Neuronal stem cell (in vitro differentiated cells): ENCODE measurements at regions not wholly inside any gene's neighbourhood (a gene's known extent, or its start where the extent isn't known, plus 50 kb on each side); places are given as distances from the start of the nearest gene placed in this dataset.

Experiments
- DNase-seq: peaks from one replicate; pipeline ENCODE4 v3.0.0-alpha.2; 2013; ENCODE audit warnings: low spot score
- H2AFZ ChIP-seq: one replicate; pipeline ENCODE4 v1.6.1; 2013; ENCODE audit warnings: mild to moderate bottlenecking, low read length, inconsistent platforms
- H2AK5ac ChIP-seq: 2 replicates; pipeline ENCODE4 v1.6.1; 2013; ENCODE audit warnings: low read depth, mild to moderate bottlenecking, inconsistent platforms, low read length, moderate library complexity, mixed read lengths
- H2BK120ac ChIP-seq: 2 replicates; pipeline ENCODE4 v1.6.1; 2013; ENCODE audit warnings: low read depth, mild to moderate bottlenecking, inconsistent platforms, low read length, moderate library complexity, mixed read lengths
- H2BK12ac ChIP-seq: one replicate; pipeline ENCODE4 v1.6.1; 2013; ENCODE audit warnings: low read length, inconsistent platforms
- H2BK15ac ChIP-seq: 2 replicates; pipeline ENCODE4 v1.6.1; 2013; ENCODE audit warnings: mild to moderate bottlenecking, low read length, inconsistent platforms, mixed read lengths
- H2BK5ac ChIP-seq: one replicate; pipeline ENCODE4 v1.6.1; 2013; ENCODE audit warnings: inconsistent platforms, mild to moderate bottlenecking, low read length, moderate library complexity
- H3K14ac ChIP-seq: one replicate; pipeline ENCODE4 v1.6.1; 2013; ENCODE audit warnings: low read length, inconsistent platforms
- H3K18ac ChIP-seq: 2 replicates; pipeline ENCODE4 v1.6.1; 2013; ENCODE audit warnings: low read length, inconsistent platforms
- H3K23ac ChIP-seq: 2 replicates; pipeline ENCODE4 v1.6.1; 2013; ENCODE audit warnings: low read depth, mild to moderate bottlenecking, mixed read lengths, low read length, inconsistent platforms; ENCODE audit not compliant: poor library complexity
- H3K27ac ChIP-seq: replicated peaks from 3 replicates; pipeline ENCODE4 v1.5.1; 2013; ENCODE audit warnings: low read length, inconsistent platforms
- H3K27me3 ChIP-seq, 3 experiments: 2 replicates each; pipeline ENCODE4 v1.6.1; 2013; ENCODE audit warnings: low read length in 3 of 3, mild to moderate bottlenecking in 2 of 3, inconsistent platforms in 1 of 3, low read depth in 1 of 3, mixed read lengths in 1 of 3, moderate library complexity in 1 of 3; ENCODE audit not compliant: control insufficient read depth in 3 of 3, insufficient read depth in 3 of 3
- H3K36me3 ChIP-seq, 2 donors: replicated peaks in 1 of 2; 2 replicates each; pipeline ENCODE4 v1.6.1; 2013; ENCODE audit warnings: low read length in 2 of 2; ENCODE audit not compliant: control insufficient read depth in 2 of 2, insufficient read depth in 2 of 2
- H3K4ac ChIP-seq: 2 replicates; pipeline ENCODE4 v1.6.1; 2013; ENCODE audit warnings: inconsistent platforms, mild to moderate bottlenecking, low read length, moderate library complexity
- H3K4me1 ChIP-seq, 2 donors: 1 replicate in 1 of 2; 2 replicates in 1 of 2; pipeline ENCODE4 v1.6.1; 2013; ENCODE audit warnings: low read length in 2 of 2, low read depth in 1 of 2; ENCODE audit not compliant: control insufficient read depth in 2 of 2, insufficient read depth in 1 of 2
- H3K4me2 ChIP-seq: one replicate; pipeline ENCODE4 v1.6.1; 2013; ENCODE audit warnings: mild to moderate bottlenecking, low read length, inconsistent platforms; ENCODE audit not compliant: insufficient read depth, poor library complexity, severe bottlenecking
- H3K4me3 ChIP-seq, 2 donors: 2 replicates each; pipeline ENCODE4 v1.5.1; 2013; ENCODE audit warnings: low read length in 2 of 2, mild to moderate bottlenecking in 2 of 2, inconsistent platforms in 1 of 2, moderate library complexity in 1 of 2
- H3K79me1 ChIP-seq: one replicate; pipeline ENCODE4 v1.6.1; 2013; ENCODE audit warnings: low read depth, mild to moderate bottlenecking, inconsistent platforms, low read length, moderate library complexity
- H3K9ac ChIP-seq: one replicate; pipeline ENCODE4 v1.6.1; 2013; ENCODE audit warnings: mild to moderate bottlenecking, low read depth, low read length, inconsistent platforms; ENCODE audit not compliant: poor library complexity
- H3K9me3 ChIP-seq, 2 donors: replicated peaks in 1 of 2; 2 replicates each; pipeline versions ENCODE3 to v1.6.1; 2013; ENCODE audit warnings: low read length in 2 of 2, mild to moderate bottlenecking in 2 of 2, inconsistent platforms in 1 of 2, low read depth in 1 of 2, mixed read lengths in 1 of 2, moderate library complexity in 1 of 2; ENCODE audit not compliant: control insufficient read depth in 2 of 2, insufficient read depth in 1 of 2
- H4K8ac ChIP-seq: one replicate; pipeline ENCODE4 v1.6.1; 2013; ENCODE audit warnings: low read depth, mild to moderate bottlenecking, inconsistent platforms, low read length, moderate library complexity
- H4K91ac ChIP-seq: one replicate; pipeline ENCODE4 v1.6.1; 2013; ENCODE audit warnings: low read length, low read depth, mild to moderate bottlenecking, inconsistent platforms; ENCODE audit not compliant: poor library complexity
- WGBS, 2 donors: extraction: QIAGEN DNeasy Blood & Tissue Kit; methylation state at CpG; one replicate each; pipeline ENCODE4 v1.1.7; 2013; ENCODE audit warnings: missing lambda C conversion rate in 2 of 2, mixed read lengths in 1 of 2; ENCODE audit not compliant: insufficient read length in 2 of 2, insufficient replicate concordance in 1 of 2; ENCODE audit errors: extremely low coverage in 2 of 2; 5-methylcytosine and 5-hydroxymethylcytosine counted together

- Histone ChIP-seq H3K23ac (no peak overlapping the region), H4K8ac (no peak overlapping the region), H2AK5ac (no peak overlapping the region), H3K14ac (no peak overlapping the region), H3K4me3 (no peak overlapping the region), H3K27me3 (no peaks in the 10 kb centered on the region), H2AFZ (no peak overlapping the region), H3K18ac (no peak overlapping the region), H2BK12ac (no peak overlapping the region), H3K9me3 (peaks cover 0 to 2% of the 10 kb centered on the region in 2 donors), H4K91ac (no peak overlapping the region), H3K4me1 (peaks cover 0 to 1% of the 10 kb centered on the region in 2 donors), H3K79me1 (no peaks in the 10 kb centered on the region), H3K4me2 (no peak overlapping the region), H2BK15ac (no peak overlapping the region), H3K27ac (no peak overlapping the region), H3K4ac (no peak overlapping the region), H3K36me3 (no peaks in the 10 kb centered on the region), H2BK120ac (no peak overlapping the region), H3K9ac (no peak overlapping the region), H2BK5ac (no peak overlapping the region)
- no peak for DNase-seq
- no CpG with 5 or more reads among the region's 1 CpG for WGBS, 2 donors
Measured at GRCh38 chr3:34198309-34198708, 399.9 kb downstream of the PDCD6IP start.

- Histone ChIP-seq H3K14ac (no peak overlapping the region), H3K9me3 (peaks cover 0 to 2% of the 10 kb centered on the region in 2 donors), H2BK12ac (no peak overlapping the region), H3K27ac (no peak overlapping the region), H3K23ac (no peak overlapping the region), H2AK5ac (no peak overlapping the region), H3K4me1 (peaks cover 0 to 1% of the 10 kb centered on the region in 2 donors), H3K36me3 (no peaks in the 10 kb centered on the region), H3K9ac (no peak overlapping the region), H2BK120ac (no peak overlapping the region), H3K79me1 (no peaks in the 10 kb centered on the region), H4K8ac (no peak overlapping the region), H3K4me3 (no peak overlapping the region), H3K4me2 (no peak overlapping the region), H2AFZ (no peak overlapping the region), H2BK5ac (no peak overlapping the region), H2BK15ac (no peak overlapping the region), H3K4ac (no peak overlapping the region), H3K27me3 (no peaks in the 10 kb centered on the region), H4K91ac (no peak overlapping the region), H3K18ac (no peak overlapping the region)
- WGBS, 2 donors = no CpG with 5 or more reads among the region's 1 CpG
- no peak for DNase-seq
Measured at GRCh38 chr3:34200576-34200975, 402.1 kb downstream of the PDCD6IP start.

- peaks cover 0 to 1% of the 10 kb centered on the region in 2 donors for H3K4me1 ChIP-seq
- no peak overlapping the region for H4K8ac ChIP-seq
- no peak overlapping the region for H3K14ac ChIP-seq
- H2AFZ ChIP-seq = no peak overlapping the region
- H3K18ac ChIP-seq = no peak overlapping the region
- DNase-seq = no peak
- H2BK12ac ChIP-seq = no peak overlapping the region
- no peak overlapping the region for H2AK5ac ChIP-seq
- H2BK15ac ChIP-seq = no peak overlapping the region
- WGBS, 2 donors = no CpG with 5 or more reads among the region's 3 CpGs
- no peak overlapping the region for H3K9ac ChIP-seq
- no peaks in the 10 kb centered on the region for H3K79me1 ChIP-seq
- H3K9me3 ChIP-seq = peaks cover 0 to 2% of the 10 kb centered on the region in 2 donors
- H3K27ac ChIP-seq = no peak overlapping the region
- no peak overlapping the region for H3K23ac ChIP-seq
- H3K36me3 ChIP-seq = no peaks in the 10 kb centered on the region
- H2BK5ac ChIP-seq = no peak overlapping the region
- H3K4me3 ChIP-seq = no peak overlapping the region
- H3K4me2 ChIP-seq = no peak overlapping the region
- no peak overlapping the region for H4K91ac ChIP-seq
- H3K27me3 ChIP-seq = no peaks in the 10 kb centered on the region
- no peak overlapping the region for H3K4ac ChIP-seq
- H2BK120ac ChIP-seq = no peak overlapping the region
Measured at GRCh38 chr3:34202975-34203374, 404.5 kb downstream of the PDCD6IP start.

GRCh38 chr3:34203386-34203785 lies 405.0 kb downstream of the PDCD6IP start:
- no peak overlapping the region for H3K23ac ChIP-seq
- H3K4me1 ChIP-seq = no peaks in the 10 kb centered on the region
- no peak overlapping the region for H3K9ac ChIP-seq
- H3K36me3 ChIP-seq = no peaks in the 10 kb centered on the region
- no peak overlapping the region for H3K27ac ChIP-seq
- H2BK12ac ChIP-seq = no peak overlapping the region
- H4K8ac ChIP-seq = no peak overlapping the region
- H2BK15ac ChIP-seq = no peak overlapping the region
- H2BK120ac ChIP-seq = no peak overlapping the region
- H3K4me3 ChIP-seq = no peak overlapping the region
- no peak overlapping the region for H3K18ac ChIP-seq
- H3K9me3 ChIP-seq = peaks cover 0 to 2% of the 10 kb centered on the region in 2 donors
- no peak overlapping the region for H3K4me2 ChIP-seq
- no peak for DNase-seq
- H3K79me1 ChIP-seq = no peaks in the 10 kb centered on the region
- H2AK5ac ChIP-seq = no peak overlapping the region
- no peak overlapping the region for H2AFZ ChIP-seq
- no peaks in the 10 kb centered on the region for H3K27me3 ChIP-seq
- WGBS, 2 donors = no CpG with 5 or more reads among the region's 4 CpGs
- H4K91ac ChIP-seq = no peak overlapping the region
- no peak overlapping the region for H2BK5ac ChIP-seq
- H3K4ac ChIP-seq = no peak overlapping the region
- no peak overlapping the region for H3K14ac ChIP-seq
